NCI-H82 treated with DMSO at 0.1 percent for 48 hours (cell line): ENCODE measurements at regions not wholly inside any gene's neighbourhood (a gene's known extent, or its start where the extent isn't known, plus 50 kb on each side); places are given as distances from the start of the nearest gene placed in this dataset.
"Not testable (repeated sequence)": the region's sequence is repeated elsewhere in the genome, so short reads cannot be mapped to it uniquely, and the experiment has no call there.

Experiments used
- DNase-seq: peaks from one replicate; lab custom pipeline; 2025; ENCODE audit not compliant: unreplicated experiment; lab: John Stamatoyannopoulos, UW

GRCh38 chr13:53101883-53102282 is 73.3 kb downstream of the OLFM4 start:
- no peak for DNase-seq

- DNase-seq, result no peak
Measured at GRCh38 chr13:53104136-53104535, 75.5 kb downstream of the OLFM4 start.

DNA sequence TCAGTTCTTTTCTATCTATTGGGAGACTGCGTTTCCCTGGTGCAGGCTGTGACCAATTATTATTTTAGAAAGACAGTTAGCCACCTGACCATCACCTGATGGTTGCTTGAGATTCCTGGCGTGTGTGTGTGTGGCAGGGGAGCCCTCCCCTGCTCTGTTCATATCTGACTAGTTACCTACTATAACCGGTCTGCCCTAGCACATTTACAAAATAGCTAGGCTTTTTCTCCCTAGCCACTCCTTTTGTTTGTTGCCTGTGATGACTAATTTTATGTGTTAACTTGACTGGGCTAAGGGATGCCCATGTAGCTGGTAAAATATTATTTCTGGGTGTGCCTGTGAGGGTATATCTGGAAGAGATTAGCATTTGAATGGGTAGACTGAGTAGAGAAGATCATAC is 76.9 kb downstream of the OLFM4 start:
- DNase-seq, result no peak

GRCh38 chr13:53105890-53106289 is 77.3 kb downstream of the OLFM4 start:
- DNase-seq, result no peak

DNA sequence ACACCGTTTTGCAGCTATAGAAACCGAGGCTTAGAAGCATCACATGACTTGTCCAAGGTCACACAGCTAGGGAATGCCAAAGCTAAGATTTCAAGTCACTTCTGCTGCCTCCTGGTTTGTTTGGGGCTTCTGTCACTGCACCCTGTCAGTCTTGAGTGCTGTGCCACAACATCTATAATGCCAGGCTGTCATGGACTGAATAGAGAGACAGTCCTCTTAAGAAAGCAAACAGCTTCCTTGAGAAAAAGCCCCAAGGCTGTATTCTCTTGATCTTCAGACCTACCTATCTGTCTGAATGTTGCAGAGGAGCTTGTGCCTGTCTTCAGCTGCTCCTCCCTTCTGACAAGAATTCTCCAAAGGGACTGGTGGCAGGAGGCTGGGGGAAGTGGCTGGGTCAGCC is 81.6 kb downstream of the OLFM4 start:
- no peak for DNase-seq

GRCh38 chr13:53110614-53111013 is 82.0 kb downstream of the OLFM4 start:
- DNase-seq, result no peak

DNA sequence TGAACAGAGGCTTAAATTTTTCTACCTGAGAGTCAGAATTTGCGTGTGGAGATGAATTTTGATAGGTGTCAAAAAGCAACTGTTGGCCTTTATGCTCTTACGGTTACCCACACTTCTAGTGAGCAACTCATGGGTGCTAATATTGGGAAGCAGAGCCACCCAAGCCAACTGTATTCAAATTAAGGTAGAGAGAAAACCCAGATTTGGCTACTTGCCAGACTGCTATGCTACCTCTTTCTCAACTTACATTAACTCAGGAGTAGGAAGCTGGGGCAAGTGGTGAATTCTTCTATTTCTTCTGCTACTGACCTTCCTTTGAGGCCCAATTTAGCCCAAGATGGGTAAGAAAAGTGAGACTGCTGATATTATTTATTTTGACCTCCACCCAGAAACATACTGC is 83.9 kb downstream of the OLFM4 start:
- peak; percentile 35 for DNase-seq

- not testable (repeated sequence) for DNase-seq
Measured at GRCh38 chr13:53117048-53117447, 88.4 kb downstream of the OLFM4 start.

- DNase-seq, result no peak
Measured at GRCh38 chr13:53121131-53121773, 92.6 kb downstream of the OLFM4 start.

DNA sequence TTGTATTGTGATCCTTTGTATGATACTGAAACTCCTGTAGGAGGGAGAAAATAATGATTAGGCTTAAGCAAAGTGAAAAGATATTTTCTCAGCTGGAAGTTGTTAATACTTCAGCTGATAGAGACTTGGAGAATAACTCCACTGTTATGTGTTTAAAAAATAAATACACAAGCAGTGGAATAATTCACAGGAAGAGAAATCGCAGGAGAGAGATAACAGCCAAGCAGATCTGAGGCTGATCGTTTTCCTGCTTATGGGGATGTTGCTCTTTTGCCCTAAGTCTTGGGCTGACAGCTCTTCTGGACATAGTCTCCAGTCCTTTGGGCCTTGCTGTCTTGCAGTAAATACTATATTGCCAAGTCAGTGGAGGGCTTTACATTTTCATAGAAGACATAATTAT is 93.3 kb downstream of the OLFM4 start:
- DNase-seq, result no peak

GRCh38 chr13:53123536-53123935 is 94.9 kb downstream of the OLFM4 start:
- DNase-seq, result no peak

DNA sequence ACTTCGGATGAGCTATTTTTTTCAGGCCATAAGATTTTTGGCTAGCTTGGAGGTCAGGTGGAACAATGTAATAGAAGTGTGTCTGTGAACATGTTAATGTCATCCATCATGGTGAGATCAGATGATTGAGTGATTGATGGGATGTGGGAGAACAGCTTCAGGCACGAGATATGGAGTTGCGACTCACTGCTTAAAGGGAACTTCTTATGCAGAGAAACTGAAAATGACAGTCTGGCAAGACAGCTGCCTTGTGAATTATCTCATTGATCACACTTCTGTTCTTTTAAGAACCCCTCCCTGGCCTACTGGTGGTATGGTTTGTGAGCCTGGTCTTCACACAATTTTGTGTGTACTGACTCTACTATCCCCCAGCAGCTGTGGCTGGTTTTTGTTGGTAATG is 96.0 kb downstream of the OLFM4 start:
- no peak for DNase-seq

DNA sequence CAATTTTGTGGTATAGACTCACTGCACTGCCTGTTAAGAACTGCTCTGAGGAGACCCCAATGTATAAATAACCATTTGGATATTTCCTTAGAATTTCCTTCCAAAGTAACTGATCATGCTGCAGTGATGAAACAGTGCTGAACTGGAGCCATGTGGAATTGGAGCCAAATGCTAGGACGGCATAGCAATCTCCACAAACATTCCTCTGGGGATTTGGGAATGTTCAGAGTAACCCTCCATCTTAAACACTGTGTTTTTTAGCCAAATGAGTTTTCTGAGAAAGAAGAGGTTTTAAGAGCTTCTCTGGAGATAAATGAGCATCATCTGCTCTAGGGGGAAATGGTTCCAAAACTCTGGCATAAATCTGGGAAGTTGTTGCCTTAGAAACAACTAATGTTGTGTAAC is 98.2 kb downstream of the OLFM4 start:
- DNase-seq, result no peak

DNA sequence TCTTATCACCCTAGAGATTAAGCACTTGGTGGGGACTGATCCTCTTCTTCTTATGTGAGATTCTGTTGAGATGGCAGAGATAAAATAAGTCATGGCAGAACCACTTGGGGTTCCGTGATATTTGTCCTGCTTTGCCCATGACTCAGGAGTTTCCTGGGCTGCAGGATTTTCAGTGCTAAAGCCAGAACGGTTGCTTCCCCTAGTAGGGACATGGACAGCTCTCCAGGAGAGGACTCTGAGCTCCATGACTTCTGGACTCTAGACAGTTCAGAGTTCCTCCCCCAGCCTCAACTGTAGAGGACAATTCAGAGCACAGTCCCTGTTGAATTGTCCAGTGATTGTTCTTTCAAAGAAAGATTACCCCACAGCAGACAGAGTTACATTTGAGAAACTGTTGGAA is 98.8 kb downstream of the OLFM4 start:
- DNase-seq, result no peak

DNA sequence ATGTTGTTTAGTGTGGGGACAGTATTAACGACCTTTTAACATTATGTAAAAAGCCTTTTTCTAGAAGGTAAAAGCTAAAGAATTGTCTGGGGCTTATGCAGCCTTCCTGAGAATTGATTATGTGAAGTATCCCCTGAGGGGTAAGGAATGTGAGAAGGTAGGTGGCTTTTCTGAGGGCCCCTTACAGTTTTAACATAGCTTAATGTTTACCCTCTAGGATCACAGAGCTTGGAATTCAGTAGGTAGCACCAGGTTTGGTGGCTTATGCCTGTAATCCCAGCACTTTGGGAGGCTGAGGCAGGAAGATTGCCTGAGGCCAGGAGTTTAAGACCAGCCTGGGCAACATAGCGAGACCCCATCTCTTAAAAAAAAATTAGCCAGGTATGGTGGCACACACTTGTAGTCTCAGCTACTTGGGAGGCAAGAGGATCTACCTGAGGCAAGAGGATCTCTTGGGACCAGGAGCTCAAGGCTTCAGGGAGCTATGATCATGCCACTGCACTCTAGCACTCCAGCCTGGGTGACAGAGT is 101.3 kb downstream of the OLFM4 start:
- no peak for DNase-seq

GRCh38 chr13:53131361-53131760 is 102.7 kb downstream of the OLFM4 start:
- no peak for DNase-seq

DNA sequence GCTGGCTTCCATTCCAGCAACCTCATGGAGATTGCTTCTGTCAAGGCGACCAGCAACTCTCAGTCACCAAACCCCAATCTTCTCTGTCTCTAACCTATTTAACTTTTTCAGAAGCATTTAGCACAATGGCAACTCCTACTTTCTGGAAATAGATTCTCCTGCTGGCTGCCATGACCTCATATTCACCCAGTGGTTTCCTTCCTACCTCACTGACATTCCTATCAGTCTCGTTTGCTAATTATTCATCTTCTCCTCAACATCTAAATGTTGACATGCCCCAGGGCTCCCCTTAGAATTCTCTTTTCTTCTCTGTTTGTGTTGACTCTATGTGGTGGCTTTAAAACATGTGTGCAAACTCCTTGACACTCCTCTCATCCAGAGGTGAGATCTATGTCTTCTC is 106.7 kb downstream of the OLFM4 start:
- no peak for DNase-seq

DNA sequence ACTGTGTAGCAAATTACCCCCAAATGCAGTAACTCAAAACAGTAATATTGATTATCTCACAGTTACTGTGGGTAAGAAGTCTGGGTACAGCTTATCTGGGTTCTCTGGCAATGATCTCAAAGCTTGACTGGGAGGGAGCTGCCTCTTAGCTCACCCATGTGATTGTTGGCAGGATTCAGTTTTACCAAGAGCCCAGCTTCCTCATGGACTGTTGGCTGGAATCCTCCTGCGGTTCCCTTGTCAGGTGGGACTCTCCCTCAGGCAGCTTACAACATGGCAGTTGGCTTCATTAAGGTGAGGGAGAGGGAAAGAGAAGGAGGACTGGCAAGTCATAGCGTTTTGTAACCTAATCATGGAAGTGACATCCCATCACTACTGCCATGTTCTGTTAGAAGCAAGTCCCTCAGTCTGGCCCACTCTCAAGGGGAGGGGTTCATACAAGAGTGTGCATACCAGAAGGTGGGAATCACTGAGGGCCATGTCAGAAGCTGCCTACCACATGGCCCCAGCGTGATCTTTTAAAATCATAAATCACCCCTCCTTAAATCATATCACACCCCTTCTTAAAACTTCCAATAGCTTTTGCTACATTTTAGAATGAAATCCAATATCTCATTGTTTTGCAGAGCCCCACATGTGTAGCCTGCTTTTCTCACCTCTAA is 108.1 kb downstream of the OLFM4 start:
- DNase-seq, result no peak

DNA sequence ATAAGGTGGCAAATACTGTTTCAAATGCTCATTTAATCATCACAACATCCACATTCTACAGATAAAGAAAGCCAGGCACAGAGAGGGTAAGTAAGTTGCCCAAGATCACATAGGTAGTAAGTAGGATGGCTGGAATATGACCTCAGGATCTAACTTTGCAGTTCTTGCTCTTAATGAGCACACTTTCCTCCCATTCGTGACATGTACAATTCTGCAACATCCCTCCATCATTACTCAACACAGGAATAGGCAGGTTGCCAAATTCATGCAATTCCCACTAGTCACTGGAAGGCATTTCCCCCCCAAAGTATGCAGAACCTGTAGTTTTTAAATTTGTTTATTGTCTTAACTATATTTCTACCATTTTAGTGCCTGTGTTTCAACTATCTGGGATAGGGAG is 109.2 kb downstream of the OLFM4 start:
- no peak for DNase-seq

GRCh38 chr13:53138376-53139036 is 109.9 kb downstream of the OLFM4 start:
- DNase-seq, result no peak

- DNase-seq, result no peak
Measured at GRCh38 chr13:53141336-53141735, 112.7 kb downstream of the OLFM4 start.

GRCh38 chr13:53142306-53142705 is 113.7 kb downstream of the OLFM4 start:
- DNase-seq, result no peak
